ENCODE measurements at regions not wholly inside any gene's neighbourhood (a gene's known extent, or its start where the extent isn't known, plus 50 kb on each side); places are given as distances from the start of the nearest gene placed in this dataset.

GRCh38 chr3:35946121-35946853 is 307.0 kb downstream of the ARPP21 start:
- Histone ChIP-seq H3K4me1 (no peaks in the 10 kb centered on the region), H3K9me3 (no peaks in the 10 kb centered on the region), H3K27me3 (no peaks in the 10 kb centered on the region), H3K4me3 (no peak overlapping the region), H3K36me3 (no peaks in the 10 kb centered on the region), H3K27ac (no peak overlapping the region)
- TF ChIP-seq CTCF (IDR thresholded peaks at IDR 0.05): peak in 1 of 3 donors; percentile 9
- no peak for TF ChIP-seq POLR2A (IDR thresholded peaks at IDR 0.05)
- intact Hi-C loops (cut with DNase I; ENCODE audit: low total_unique reads): no loop called here
- no peak for DNase-seq (ENCODE audit: low spot score in 2 of 2)

- Histone ChIP-seq H3K27ac (no peak overlapping the region), H3K36me3 (no peaks in the 10 kb centered on the region), H3K4me3 (no peak overlapping the region), H3K27me3 (no peaks in the 10 kb centered on the region), H3K4me1 (no peaks in the 10 kb centered on the region), H3K9me3 (no peaks in the 10 kb centered on the region)
- TF ChIP-seq POLR2A (IDR thresholded peaks at IDR 0.05) (no peak), POLR2AphosphoS5 (IDR thresholded peaks at IDR 0.05) (no peak), CTCF (IDR thresholded peaks at IDR 0.05) (no peak)
- intact Hi-C loops (cut with DNase I; ENCODE audit: low total_unique reads): no loop called here
- DNase-seq (ENCODE audit: low spot score in 2 of 2): no peak
These were observed 307.7 kb downstream of the ARPP21 start for GRCh38 chr3:35946854-35947515.

- DNase-seq (ENCODE audit: low spot score in 2 of 2): no peak
- intact Hi-C loops (cut with DNase I; ENCODE audit: low total_unique reads): no loop called here
- H3K9me3 ChIP-seq: no peaks in the 10 kb centered on the region
- no peaks in the 10 kb centered on the region for H3K4me1 ChIP-seq
- no peak overlapping the region for H3K4me3 ChIP-seq
- no peak overlapping the region for H3K27ac ChIP-seq
- no peaks in the 10 kb centered on the region for H3K36me3 ChIP-seq
- no peaks in the 10 kb centered on the region for H3K27me3 ChIP-seq
- no peak for TF ChIP-seq POLR2AphosphoS5 (IDR thresholded peaks at IDR 0.05)
- no peak for TF ChIP-seq POLR2A (IDR thresholded peaks at IDR 0.05)
- no peak for TF ChIP-seq CTCF (IDR thresholded peaks at IDR 0.05)
These were observed 310.7 kb downstream of the ARPP21 start for GRCh38 chr3:35950021-35950420.

GRCh38 chr3:35954413-35954812 is 315.1 kb downstream of the ARPP21 start:
- Histone ChIP-seq H3K27ac (no peak overlapping the region), H3K4me3 (no peak overlapping the region), H3K27me3 (no peaks in the 10 kb centered on the region), H3K36me3 (no peaks in the 10 kb centered on the region), H3K4me1 (no peaks in the 10 kb centered on the region), H3K9me3 (no peaks in the 10 kb centered on the region)
- intact Hi-C loops (cut with DNase I; ENCODE audit: low total_unique reads): no loop called here
- TF ChIP-seq POLR2A (IDR thresholded peaks at IDR 0.05) (no peak), CTCF (IDR thresholded peaks at IDR 0.05) (no peak), POLR2AphosphoS5 (IDR thresholded peaks at IDR 0.05) (no peak)
- DNase-seq (ENCODE audit: low spot score in 2 of 2): no peak

- H3K27me3 ChIP-seq: no peaks in the 10 kb centered on the region
- no peak overlapping the region for H3K4me3 ChIP-seq
- no peak for DNase-seq (ENCODE audit: low spot score in 2 of 2)
- no peaks in the 10 kb centered on the region for H3K36me3 ChIP-seq
- H3K4me1 ChIP-seq: no peaks in the 10 kb centered on the region
- H3K9me3 ChIP-seq: no peaks in the 10 kb centered on the region
- TF ChIP-seq POLR2A (IDR thresholded peaks at IDR 0.05) (no peak), POLR2AphosphoS5 (IDR thresholded peaks at IDR 0.05) (no peak), CTCF (IDR thresholded peaks at IDR 0.05) (peak in 2 of 3 donors; percentile 44 to 47)
- no peak overlapping the region for H3K27ac ChIP-seq
- intact Hi-C loops (cut with DNase I; ENCODE audit: low total_unique reads): no loop called here
These were observed 326.6 kb downstream of the ARPP21 start for GRCh38 chr3:35965908-35966307.
